ENCODE measurements at regions not wholly inside any gene's neighbourhood (a gene's known extent, or its start where the extent isn't known, plus 50 kb on each side); places are given as distances from the start of the nearest gene placed in this dataset.

DNA sequence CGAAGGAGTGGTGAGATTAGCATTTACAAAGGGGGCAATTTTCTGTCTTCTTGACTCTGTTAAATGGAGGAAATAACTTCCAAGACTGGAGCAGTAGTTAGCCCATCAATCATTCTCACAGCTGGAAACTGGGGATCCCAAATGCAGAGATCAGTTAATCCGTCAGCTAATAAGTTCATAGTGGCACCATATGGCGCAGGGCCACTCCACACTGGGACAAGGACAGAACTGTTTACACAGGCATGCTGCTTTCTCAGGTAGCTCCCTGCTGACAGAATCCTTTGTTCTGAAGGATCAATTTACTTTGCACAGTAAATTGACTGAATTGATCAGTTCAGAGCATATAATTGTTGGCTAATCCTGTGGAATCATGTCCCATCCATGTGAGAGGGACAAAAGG, 395.7 kb downstream of the TMEM161B start:
- Histone ChIP-seq H3K4me3 (ENCODE audit: low read depth in 2 of 2, low read length in 2 of 2) (no peak overlapping the region), H3K27ac (ENCODE audit: low read length) (no peak overlapping the region), H3K27me3 (ENCODE audit: control insufficient read depth, insufficient read depth, low read length) (no peaks in the 10 kb centered on the region), H3K36me3 (ENCODE audit: control insufficient read depth, insufficient read depth, low read length) (no peaks in the 10 kb centered on the region), H3K9me3 (ENCODE audit: control insufficient read depth, insufficient read depth, low read depth, low read length) (no peaks in the 10 kb centered on the region), H3K4me1 (ENCODE audit: control insufficient read depth, insufficient read depth, low read length) (no peaks in the 10 kb centered on the region)
- ATAC-seq (no peak), DNase-seq (ENCODE audit: low read depth, low spot score) (no peak)
- in situ Hi-C loops (cut with HindIII; ENCODE audit: low pct_unique_long_range_greater_than_20kb, low sequenced_read_pairs): no loop called here
- TF ChIP-seq TCF7L2 (IDR thresholded peaks at IDR 0.05; ENCODE audit: low read depth, low read length) (no peak), POLR2AphosphoS5 (IDR thresholded peaks at IDR 0.05; ENCODE audit: low read depth, low read length) (no peak), SIN3A (IDR thresholded peaks at IDR 0.05; ENCODE audit: borderline replicate concordance, insufficient read depth, low read depth, low read length) (no peak)
- TF ChIP-seq, protein P1, sequence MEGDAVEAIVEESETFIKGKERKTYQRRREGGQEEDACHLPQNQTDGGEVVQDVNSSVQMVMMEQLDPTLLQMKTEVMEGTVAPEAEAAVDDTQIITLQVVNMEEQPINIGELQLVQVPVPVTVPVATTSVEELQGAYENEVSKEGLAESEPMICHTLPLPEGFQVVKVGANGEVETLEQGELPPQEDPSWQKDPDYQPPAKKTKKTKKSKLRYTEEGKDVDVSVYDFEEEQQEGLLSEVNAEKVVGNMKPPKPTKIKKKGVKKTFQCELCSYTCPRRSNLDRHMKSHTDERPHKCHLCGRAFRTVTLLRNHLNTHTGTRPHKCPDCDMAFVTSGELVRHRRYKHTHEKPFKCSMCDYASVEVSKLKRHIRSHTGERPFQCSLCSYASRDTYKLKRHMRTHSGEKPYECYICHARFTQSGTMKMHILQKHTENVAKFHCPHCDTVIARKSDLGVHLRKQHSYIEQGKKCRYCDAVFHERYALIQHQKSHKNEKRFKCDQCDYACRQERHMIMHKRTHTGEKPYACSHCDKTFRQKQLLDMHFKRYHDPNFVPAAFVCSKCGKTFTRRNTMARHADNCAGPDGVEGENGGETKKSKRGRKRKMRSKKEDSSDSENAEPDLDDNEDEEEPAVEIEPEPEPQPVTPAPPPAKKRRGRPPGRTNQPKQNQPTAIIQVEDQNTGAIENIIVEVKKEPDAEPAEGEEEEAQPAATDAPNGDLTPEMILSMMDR (IDR thresholded peaks at IDR 0.05): no peak
- TF ChIP-seq, protein P2, sequence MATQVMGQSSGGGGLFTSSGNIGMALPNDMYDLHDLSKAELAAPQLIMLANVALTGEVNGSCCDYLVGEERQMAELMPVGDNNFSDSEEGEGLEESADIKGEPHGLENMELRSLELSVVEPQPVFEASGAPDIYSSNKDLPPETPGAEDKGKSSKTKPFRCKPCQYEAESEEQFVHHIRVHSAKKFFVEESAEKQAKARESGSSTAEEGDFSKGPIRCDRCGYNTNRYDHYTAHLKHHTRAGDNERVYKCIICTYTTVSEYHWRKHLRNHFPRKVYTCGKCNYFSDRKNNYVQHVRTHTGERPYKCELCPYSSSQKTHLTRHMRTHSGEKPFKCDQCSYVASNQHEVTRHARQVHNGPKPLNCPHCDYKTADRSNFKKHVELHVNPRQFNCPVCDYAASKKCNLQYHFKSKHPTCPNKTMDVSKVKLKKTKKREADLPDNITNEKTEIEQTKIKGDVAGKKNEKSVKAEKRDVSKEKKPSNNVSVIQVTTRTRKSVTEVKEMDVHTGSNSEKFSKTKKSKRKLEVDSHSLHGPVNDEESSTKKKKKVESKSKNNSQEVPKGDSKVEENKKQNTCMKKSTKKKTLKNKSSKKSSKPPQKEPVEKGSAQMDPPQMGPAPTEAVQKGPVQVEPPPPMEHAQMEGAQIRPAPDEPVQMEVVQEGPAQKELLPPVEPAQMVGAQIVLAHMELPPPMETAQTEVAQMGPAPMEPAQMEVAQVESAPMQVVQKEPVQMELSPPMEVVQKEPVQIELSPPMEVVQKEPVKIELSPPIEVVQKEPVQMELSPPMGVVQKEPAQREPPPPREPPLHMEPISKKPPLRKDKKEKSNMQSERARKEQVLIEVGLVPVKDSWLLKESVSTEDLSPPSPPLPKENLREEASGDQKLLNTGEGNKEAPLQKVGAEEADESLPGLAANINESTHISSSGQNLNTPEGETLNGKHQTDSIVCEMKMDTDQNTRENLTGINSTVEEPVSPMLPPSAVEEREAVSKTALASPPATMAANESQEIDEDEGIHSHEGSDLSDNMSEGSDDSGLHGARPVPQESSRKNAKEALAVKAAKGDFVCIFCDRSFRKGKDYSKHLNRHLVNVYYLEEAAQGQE (IDR thresholded peaks at IDR 0.05; ENCODE audit: insufficient read depth in 1 of 2, low read depth in 2 of 2, low read length in 1 of 2): no peak
- no TSS peak for BruUV-seq (replicated peaks)
- intact Hi-C loops (cut with micrococcal nuclease; ENCODE audit: unreplicated experiment): no loop called here
- POLR2A ChIA-PET: no interaction called here
- CTCF ChIA-PET: no interaction called here

DNA sequence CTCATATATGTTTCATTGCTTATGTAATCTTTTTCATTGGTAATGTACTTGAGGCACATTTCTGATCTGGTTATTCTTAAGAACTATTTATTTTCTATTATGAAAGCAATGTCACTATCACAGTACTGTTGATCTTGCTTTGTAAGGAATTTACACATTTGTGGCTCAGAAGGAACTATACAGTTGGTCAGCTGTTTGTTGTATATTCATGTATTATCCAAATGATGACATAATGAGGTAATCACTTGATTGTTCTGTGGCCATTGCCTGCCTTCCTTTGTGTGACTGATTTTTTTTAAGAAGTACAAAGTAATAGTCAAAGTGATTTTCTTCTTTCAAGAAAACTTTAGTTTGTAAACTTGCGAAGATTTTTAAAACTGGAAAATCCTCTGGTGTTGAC, 399.9 kb downstream of the TMEM161B start:
- Histone ChIP-seq H3K4me3 (ENCODE audit: low read depth in 2 of 2, low read length in 2 of 2) (no peak overlapping the region), H3K27me3 (ENCODE audit: control insufficient read depth, insufficient read depth, low read length) (no peaks in the 10 kb centered on the region), H3K36me3 (ENCODE audit: control insufficient read depth, insufficient read depth, low read length) (no peaks in the 10 kb centered on the region), H3K4me1 (ENCODE audit: control insufficient read depth, insufficient read depth, low read length) (no peaks in the 10 kb centered on the region), H3K27ac (ENCODE audit: low read length) (no peak overlapping the region), H3K9me3 (ENCODE audit: control insufficient read depth, insufficient read depth, low read depth, low read length) (no peaks in the 10 kb centered on the region)
- TF ChIP-seq SIN3A (IDR thresholded peaks at IDR 0.05; ENCODE audit: borderline replicate concordance, insufficient read depth, low read depth, low read length) (no peak), TCF7L2 (IDR thresholded peaks at IDR 0.05; ENCODE audit: low read depth, low read length) (no peak), POLR2AphosphoS5 (IDR thresholded peaks at IDR 0.05; ENCODE audit: low read depth, low read length) (no peak)
- TF ChIP-seq, protein P2 (IDR thresholded peaks at IDR 0.05; ENCODE audit: insufficient read depth in 1 of 2, low read depth in 2 of 2, low read length in 1 of 2): no peak
- TF ChIP-seq, protein P1 (IDR thresholded peaks at IDR 0.05): no peak
- ATAC-seq (no peak), DNase-seq (ENCODE audit: low read depth, low spot score) (no peak)
- no TSS peak for BruUV-seq (replicated peaks)
- POLR2A ChIA-PET: no interaction called here
- CTCF ChIA-PET: no interaction called here
- intact Hi-C loops (cut with micrococcal nuclease; ENCODE audit: unreplicated experiment): no loop called here
- in situ Hi-C loops (cut with HindIII; ENCODE audit: low pct_unique_long_range_greater_than_20kb, low sequenced_read_pairs): no loop called here

Measured in Panc1 (cell line).